H1 (cell line): ENCODE measurements at regions not wholly inside any gene's neighbourhood (a gene's known extent, or its start where the extent isn't known, plus 50 kb on each side); places are given as distances from the start of the nearest gene placed in this dataset.

Experiments used
- BRCA1 ChIP-seq: IDR thresholded peaks from 2 replicates; pipeline ENCODE4 v1.6.1; 2012; ENCODE audit warnings: low read depth, low read length, improper control_type of control experiment
- CHD2 ChIP-seq: IDR thresholded peaks from 2 replicates; pipeline ENCODE4 v1.6.1; 2012; ENCODE audit warnings: low read length, improper control_type of control experiment
- CHD7 ChIP-seq: fragments of 300-600 bp; sonication (generic); IDR thresholded peaks from 2 replicates; pipeline ENCODE4 v1.7.1; 2012; ENCODE audit warnings: low read length, moderate library complexity, mild to moderate bottlenecking, inconsistent platforms; ENCODE audit not compliant: insufficient replicate concordance
- GTF2F1 ChIP-seq: IDR thresholded peaks from 2 replicates; pipeline ENCODE4 v1.6.1; 2012; ENCODE audit warnings: low read depth, low read length, improper control_type of control experiment, borderline replicate concordance
- HDAC6 ChIP-seq: IDR thresholded peaks from one replicate; pipeline ENCODE4 v1.7.1; 2012; ENCODE audit warnings: low read depth, mild to moderate bottlenecking, inconsistent platforms, low read length, moderate library complexity
- JUN ChIP-seq: IDR thresholded peaks from 2 replicates; pipeline ENCODE4 v1.6.1; 2011; ENCODE audit warnings: low read depth, mild to moderate bottlenecking, improper control_type of control experiment, low read length
- KDM4A ChIP-seq: IDR thresholded peaks from one replicate; pipeline ENCODE4 v1.7.1; 2012; ENCODE audit warnings: low read depth, mild to moderate bottlenecking, moderate library complexity, low read length, inconsistent platforms; ENCODE audit not compliant: severe bottlenecking
- NRF1 ChIP-seq: IDR thresholded peaks from 2 replicates; pipeline ENCODE4 v1.6.1; 2011; ENCODE audit warnings: mild to moderate bottlenecking, low read depth, low read length, improper control_type of control experiment
- POLR2AphosphoS5 ChIP-seq: IDR thresholded peaks from 2 replicates; pipeline ENCODE4 v1.6.1; 2011; ENCODE audit warnings: low read depth, low read length
- RXRA ChIP-seq: IDR thresholded peaks from 2 replicates; pipeline ENCODE4 v1.6.1; 2011; ENCODE audit warnings: low read depth, mild to moderate bottlenecking, low read length, moderate library complexity; ENCODE audit not compliant: insufficient read depth
- TEAD4 ChIP-seq: IDR thresholded peaks from 2 replicates; pipeline ENCODE4 v1.6.1; 2012; ENCODE audit warnings: low read depth, low read length, inconsistent platforms, mixed read lengths
- TF ChIP-seq, protein P1 (sequence below): IDR thresholded peaks from 2 replicates; pipeline ENCODE4 v1.6.1; 2012; ENCODE audit warnings: inconsistent platforms

GRCh38 chr21:39109163-39109530, 74.1 kb downstream of the PSMG1 start (continued):
- TF ChIP-seq CHD7 = no peak
- TF ChIP-seq POLR2AphosphoS5 = no peak
- TF ChIP-seq KDM4A = no peak
- no peak for TF ChIP-seq HDAC6
- no peak for TF ChIP-seq JUN
- no peak for TF ChIP-seq GTF2F1
- TF ChIP-seq CHD2 = no peak
- no peak for TF ChIP-seq NRF1
- TF ChIP-seq RXRA = no peak
- TF ChIP-seq, protein P1, sequence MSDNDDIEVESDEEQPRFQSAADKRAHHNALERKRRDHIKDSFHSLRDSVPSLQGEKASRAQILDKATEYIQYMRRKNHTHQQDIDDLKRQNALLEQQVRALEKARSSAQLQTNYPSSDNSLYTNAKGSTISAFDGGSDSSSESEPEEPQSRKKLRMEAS = no peak
- no peak for TF ChIP-seq TEAD4
- no peak for TF ChIP-seq BRCA1
